Stimulated activated CD8-positive, alpha-beta memory T cell treated with anti-CD3 and anti-CD28 coated beads, Interleukin-7, amount 100 ng/mL, for 24 hours (primary cell): ENCODE measurements at regions not wholly inside any gene's neighbourhood (a gene's known extent, or its start where the extent isn't known, plus 50 kb on each side); places are given as distances from the start of the nearest gene placed in this dataset.

Experiments used
- DNase-seq: peaks from one replicate; pipeline ENCODE4 v3.0.0-alpha.2; 2020; ENCODE audit warnings: low read depth

- no peak for DNase-seq
Observed at GRCh38 chr1:194517567-194517966, 1331.2 kb upstream of the B3GALT2 start.

GRCh38 chr1:194515916-194516315 lies 1329.5 kb upstream of the B3GALT2 start:
- no peak for DNase-seq

GRCh38 chr1:194512957-194513356 lies 1326.5 kb upstream of the B3GALT2 start:
- no peak for DNase-seq

- DNase-seq, result no peak
Observed at GRCh38 chr1:194512345-194512744, 1325.9 kb upstream of the B3GALT2 start.

GRCh38 chr1:194503209-194503608 lies 1316.8 kb upstream of the B3GALT2 start:
- DNase-seq, result no peak

GRCh38 chr1:194495434-194495833 lies 1309.0 kb upstream of the B3GALT2 start:
- no peak for DNase-seq

- DNase-seq, result no peak
Observed at GRCh38 chr1:194487172-194487571, 1300.8 kb upstream of the B3GALT2 start.

- DNase-seq, result no peak
Observed at GRCh38 chr1:194485432-194485831, 1299.0 kb upstream of the B3GALT2 start.

GRCh38 chr1:194478731-194479130 lies 1292.3 kb upstream of the B3GALT2 start:
- DNase-seq, result no peak

GRCh38 chr1:194477908-194478307 lies 1291.5 kb upstream of the B3GALT2 start:
- DNase-seq, result no peak

- no peak for DNase-seq
Observed at GRCh38 chr1:194476872-194477271, 1290.5 kb upstream of the B3GALT2 start.

- no peak for DNase-seq
Observed at GRCh38 chr1:194476351-194476750, 1289.9 kb upstream of the B3GALT2 start.

- DNase-seq, result no peak
Observed at GRCh38 chr1:194474701-194475100, 1288.3 kb upstream of the B3GALT2 start.

- DNase-seq, result no peak
Observed at GRCh38 chr1:194473766-194474165, 1287.4 kb upstream of the B3GALT2 start.

GRCh38 chr1:194469282-194469681 lies 1282.9 kb upstream of the B3GALT2 start:
- no peak for DNase-seq

GRCh38 chr1:194466706-194467105 lies 1280.3 kb upstream of the B3GALT2 start:
- no peak for DNase-seq

GRCh38 chr1:194447636-194448035 lies 1261.2 kb upstream of the B3GALT2 start:
- no peak for DNase-seq

- DNase-seq, result no peak
Observed at GRCh38 chr1:194445244-194445643, 1258.8 kb upstream of the B3GALT2 start.

GRCh38 chr1:194442901-194443575 lies 1256.6 kb upstream of the B3GALT2 start:
- no peak for DNase-seq

GRCh38 chr1:194437135-194437534 lies 1250.7 kb upstream of the B3GALT2 start:
- no peak for DNase-seq

GRCh38 chr1:194431121-194431520 lies 1244.7 kb upstream of the B3GALT2 start:
- no peak for DNase-seq

- no peak for DNase-seq
Observed at GRCh38 chr1:194420706-194421105, 1234.3 kb upstream of the B3GALT2 start.

GRCh38 chr1:194419721-194420120 lies 1233.3 kb upstream of the B3GALT2 start:
- no peak for DNase-seq

- DNase-seq, result no peak
Observed at GRCh38 chr1:194410756-194411155, 1224.3 kb upstream of the B3GALT2 start.
